NCI-H748 (cell line): ENCODE measurements at regions not wholly inside any gene's neighbourhood (a gene's known extent, or its start where the extent isn't known, plus 50 kb on each side); places are given as distances from the start of the nearest gene placed in this dataset.
"Not testable (repeated sequence)": the region's sequence is repeated elsewhere in the genome, so short reads cannot be mapped to it uniquely, and the experiment has no call there.

Experiments used
- DNase-seq: peaks from one replicate; lab custom pipeline; 2025; ENCODE audit not compliant: unreplicated experiment; lab: John Stamatoyannopoulos, UW

GRCh38 chr4:54571293-54572151 lies 86.2 kb upstream of the KIT start:
- no peak for DNase-seq

DNA sequence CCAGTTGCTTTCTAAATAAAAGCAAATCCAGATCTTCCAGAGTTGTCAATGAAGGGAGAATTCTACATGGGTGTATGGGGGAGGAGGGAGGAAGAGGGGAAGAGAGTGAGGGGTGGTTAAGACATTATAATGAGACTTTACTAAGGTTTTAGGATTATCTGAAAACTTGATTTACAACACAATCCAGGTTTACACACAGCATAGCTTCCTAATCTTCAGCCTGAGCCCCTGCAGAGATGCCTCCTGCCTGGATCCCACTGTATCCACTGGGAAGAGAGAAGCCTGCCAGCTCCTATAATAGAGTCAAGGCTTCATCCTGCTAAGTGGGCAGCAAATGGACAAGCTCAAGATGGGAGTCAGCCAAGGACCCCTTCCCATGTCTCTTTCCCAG lies 85.6 kb upstream of the KIT start:
- DNase-seq, result no peak

GRCh38 chr4:54574500-54574899 lies 83.3 kb upstream of the KIT start:
- no peak for DNase-seq

DNA sequence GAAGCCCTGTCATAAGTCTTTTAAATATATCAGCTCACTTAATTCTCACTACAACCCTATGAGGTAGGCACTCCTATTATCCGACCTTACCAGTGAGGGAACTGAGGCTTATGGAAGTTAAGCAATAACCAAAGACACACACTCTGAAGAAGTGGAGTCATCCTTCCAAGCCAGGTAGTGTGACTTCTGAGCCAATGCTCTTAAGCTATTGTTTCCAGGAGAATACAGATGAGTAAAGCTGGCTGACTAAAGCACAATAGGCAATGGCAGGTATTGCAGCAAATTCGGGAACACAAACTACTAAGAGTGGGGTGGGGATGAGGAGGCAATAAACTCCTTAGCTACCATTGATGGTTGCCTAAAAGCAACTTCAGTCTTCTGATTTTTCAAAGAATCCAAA lies 81.8 kb upstream of the KIT start:
- DNase-seq, result no peak

- DNase-seq, result no peak
Observed at GRCh38 chr4:54581807-54582206, 76.0 kb upstream of the KIT start.

DNA sequence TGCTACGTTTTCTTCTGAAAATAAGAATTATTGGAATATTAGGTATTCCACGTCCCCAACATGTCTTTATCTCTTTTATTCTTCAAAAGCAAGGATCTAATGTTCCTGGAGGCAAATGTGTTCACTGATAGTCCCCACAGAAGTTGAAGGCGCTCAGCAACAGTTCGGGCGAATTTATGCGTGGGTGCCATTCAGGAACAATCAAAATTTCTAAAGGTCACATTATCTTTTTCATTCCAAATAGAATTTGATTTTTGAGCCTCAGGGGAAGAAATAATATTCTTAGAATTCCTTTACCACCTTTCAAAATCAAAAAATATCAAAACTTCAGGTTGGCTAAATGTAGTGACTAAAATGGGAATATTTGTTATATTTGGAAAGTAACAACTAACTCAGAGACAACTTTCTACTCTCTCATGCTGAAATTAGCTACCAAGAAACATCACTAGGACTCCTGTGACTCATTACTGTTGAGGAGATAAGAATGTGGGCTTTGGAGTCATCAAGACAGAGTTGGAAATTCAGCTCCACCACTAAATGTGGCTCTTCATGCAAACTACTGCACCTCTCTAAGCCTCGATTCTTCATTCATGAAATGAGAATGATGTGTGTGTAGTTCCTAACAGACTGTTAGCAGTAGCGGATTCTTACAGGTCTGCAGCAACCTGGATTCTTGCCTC lies 72.3 kb upstream of the KIT start:
- DNase-seq, result no peak

GRCh38 chr4:54586320-54586955 lies 71.3 kb upstream of the KIT start:
- DNase-seq, result peak; percentile 73

GRCh38 chr4:54587107-54587891 lies 70.5 kb upstream of the KIT start:
- DNase-seq, result no peak

GRCh38 chr4:54588404-54588803 lies 69.4 kb upstream of the KIT start:
- no peak for DNase-seq

- DNase-seq, result no peak
Observed at GRCh38 chr4:54589586-54589985, 68.2 kb upstream of the KIT start.

GRCh38 chr4:54593795-54594322 lies 63.9 kb upstream of the KIT start:
- no peak for DNase-seq

DNA sequence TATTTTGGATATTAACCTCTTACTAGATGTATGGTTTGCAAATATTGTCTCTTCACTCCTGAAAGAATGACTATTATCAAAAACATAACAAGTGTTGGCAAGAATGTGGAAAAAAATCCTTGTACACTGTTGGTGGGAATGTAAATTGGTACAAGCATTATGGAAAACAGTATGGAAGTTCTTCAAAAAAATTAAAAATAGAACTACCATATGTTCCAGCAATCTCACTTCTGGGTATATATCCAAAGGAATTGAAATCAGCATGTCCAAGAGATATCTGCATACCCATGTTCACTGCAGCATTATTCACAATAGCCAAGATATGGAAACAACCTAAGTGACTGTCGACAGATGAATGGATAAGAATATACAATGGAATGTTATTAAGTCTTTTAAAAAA lies 61.6 kb upstream of the KIT start:
- no peak for DNase-seq

DNA sequence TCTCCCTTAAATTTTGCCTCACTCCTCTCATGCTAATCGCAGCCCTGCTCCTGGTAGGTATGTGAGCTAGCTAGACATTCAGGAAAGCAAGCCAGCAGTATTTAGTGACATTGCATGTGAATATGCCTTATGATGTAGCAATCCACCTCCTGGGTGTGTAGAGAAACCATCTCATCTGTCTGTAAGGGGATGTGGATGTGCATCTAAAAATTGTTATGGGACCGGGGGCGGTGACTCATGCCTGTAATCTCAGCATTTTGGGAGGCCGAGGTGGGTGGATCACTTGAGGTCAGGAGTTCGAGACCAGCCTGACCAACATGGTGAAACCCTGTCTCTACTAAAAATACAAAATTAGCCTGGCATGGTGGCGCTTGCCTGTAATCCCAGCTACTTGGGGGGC lies 60.1 kb upstream of the KIT start:
- DNase-seq, result not testable (repeated sequence)

DNA sequence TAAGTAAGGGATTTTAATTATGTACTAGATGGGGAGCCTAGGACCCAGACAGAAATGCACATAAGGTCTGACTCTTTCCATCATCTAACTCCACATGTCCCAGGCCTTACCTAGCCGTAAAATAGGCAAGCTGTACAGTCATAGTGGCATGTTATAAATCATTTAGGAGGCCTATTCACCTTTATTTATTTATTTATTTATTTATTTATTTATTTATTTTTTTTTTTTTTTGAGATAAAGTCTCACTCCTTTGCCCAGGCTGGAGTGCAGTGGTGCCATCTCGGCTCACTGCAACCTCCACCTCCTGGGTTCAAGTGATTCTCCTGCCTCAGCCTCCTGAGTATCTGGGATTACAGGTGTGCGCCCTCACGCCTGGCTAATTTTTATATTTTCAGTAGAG lies 55.6 kb upstream of the KIT start:
- DNase-seq, result not testable (repeated sequence)

- no peak for DNase-seq
Observed at GRCh38 chr4:54607067-54607466, 50.7 kb upstream of the KIT start.

DNA sequence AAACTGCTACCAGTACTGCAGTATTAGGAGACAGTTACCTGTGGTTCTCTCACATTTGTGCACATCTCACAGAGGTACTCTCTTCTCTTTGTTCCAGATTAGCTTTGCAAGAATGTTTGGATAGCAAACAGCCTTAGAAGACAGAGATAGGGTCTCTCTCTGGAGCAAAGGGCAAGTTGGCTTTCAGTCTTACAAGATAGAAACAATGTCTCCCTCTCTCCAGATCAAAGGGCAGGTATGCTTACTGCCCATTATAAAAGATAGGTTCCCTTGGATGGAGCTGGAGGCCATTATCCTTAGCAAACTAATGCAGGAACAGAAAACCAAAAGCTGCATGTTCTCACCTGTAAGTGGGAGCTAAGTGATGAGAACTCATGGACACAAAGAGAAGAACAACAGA lies 50.2 kb upstream of the KIT start:
- DNase-seq, result no peak
